B cell (primary cell): ENCODE measurements at regions not wholly inside any gene's neighbourhood (a gene's known extent, or its start where the extent isn't known, plus 50 kb on each side); places are given as distances from the start of the nearest gene placed in this dataset.
"Not testable (repeated sequence)": the region's sequence is repeated elsewhere in the genome, so short reads cannot be mapped to it uniquely, and the experiment has no call there.

Experiments
- ATAC-seq: fragments of 200-7000 bp; cut with Tn5 transposase; one replicate; pipeline ENCODE4 v1.10.0; 2021; ENCODE audit warnings: low read depth, mild to moderate bottlenecking, moderate number of reproducible peaks, moderate library complexity
- CTCF ChIA-PET: fragments of 350-600 bp; sonication (Branson Sonifier 250); formaldehyde crosslinking; loops from one replicate; lab custom pipeline; 2021; ENCODE audit warnings: antibody characterized with exemption, inconsistent platforms; lab: Charles Lee
- POLR2A ChIA-PET: fragments of 350-600 bp; sonication (Branson Sonifier 250); formaldehyde crosslinking; loops from one replicate; lab custom pipeline; 2021; ENCODE audit warnings: antibody characterized with exemption; lab: Charles Lee
- DNase-seq: peaks from one replicate; pipeline ENCODE4 v3.0.0; 2013
- H2AFZ ChIP-seq: 2 replicates; pipeline ENCODE4 v1.6.1; 2012; ENCODE audit warnings: mild to moderate bottlenecking, low read depth, low read length; ENCODE audit not compliant: insufficient read depth, poor library complexity, severe bottlenecking
- H3K27ac ChIP-seq, 2 donors: 1 replicate in 1 of 2; 2 replicates in 1 of 2; pipeline ENCODE4 v1.5.1; 2012 to 2013; ENCODE audit warnings: low read length in 2 of 2, mild to moderate bottlenecking in 2 of 2, moderate library complexity in 1 of 2
- H3K27me3 ChIP-seq, 4 experiments: fragments of 200-600 bp in 1 of 4; sonication (generic) in 1 of 4; replicated peaks in 1 of 4; 1 replicate in 2 of 4; 2 replicates in 2 of 4; pipeline versions ENCODE4 v1.6.1 to v1.7.0; 2013 to 2016; ENCODE audit warnings: low read length in 3 of 4, mild to moderate bottlenecking in 2 of 4, mixed read lengths in 1 of 4, moderate library complexity in 1 of 4; ENCODE audit not compliant: insufficient read depth in 4 of 4, control insufficient read depth in 3 of 4; ENCODE audit errors: control extremely low read depth in 1 of 4
- H3K36me3 ChIP-seq, 2 experiments: replicated peaks in 1 of 2; 1 replicate in 1 of 2; 2 replicates in 1 of 2; pipeline versions ENCODE4 v1.6.1 to v1.7.1; 2013; ENCODE audit warnings: low read length in 1 of 2; ENCODE audit not compliant: insufficient read depth in 2 of 2, control insufficient read depth in 1 of 2; ENCODE audit errors: control extremely low read depth in 1 of 2, extremely low read depth in 1 of 2
- H3K4me1 ChIP-seq, 2 donors: fragments of 200-600 bp in 1 of 2; sonication (generic) in 1 of 2; 1 replicate in 1 of 2; 2 replicates in 1 of 2; pipeline versions ENCODE4 v1.5.1 to v1.6.1; 2013 to 2017; ENCODE audit warnings: low read length in 2 of 2; ENCODE audit not compliant: control insufficient read depth in 2 of 2, insufficient read depth in 2 of 2
- H3K4me2 ChIP-seq: replicated peaks from 2 replicates; pipeline ENCODE3; 2012; ENCODE audit warnings: mild to moderate bottlenecking, low read depth, low read length; ENCODE audit not compliant: poor library complexity, severe bottlenecking
- H3K4me3 ChIP-seq, 5 experiments: fragments of 200-600 bp in 1 of 5; sonication (generic) in 1 of 5; 1 replicate in 3 of 5; 2 replicates in 2 of 5; pipeline versions ENCODE4 v1.5.1 to v1.7.0; 2011 to 2016; ENCODE audit warnings: low read length in 4 of 5, mild to moderate bottlenecking in 4 of 5, low read depth in 2 of 5, control low read depth in 1 of 5, moderate library complexity in 1 of 5; ENCODE audit not compliant: insufficient read depth in 1 of 5; ENCODE audit errors: control extremely low read depth in 1 of 5, extremely low read depth in 1 of 5
- H3K79me2 ChIP-seq: fragments of 200-600 bp; sonication (generic); one replicate; pipeline ENCODE4 v1.6.0; 2016; ENCODE audit warnings: low read length; ENCODE audit not compliant: control insufficient read depth, insufficient read depth
- H3K9ac ChIP-seq: fragments of 200-600 bp; sonication (generic); 2 replicates; pipeline ENCODE4 v1.6.1; 2017; ENCODE audit warnings: mild to moderate bottlenecking, low read length, moderate library complexity
- H3K9me3 ChIP-seq, 3 donors: one replicate each; pipeline versions ENCODE4 v1.6.1 to v1.7.1; 2013; ENCODE audit warnings: low read length in 2 of 3; ENCODE audit not compliant: control insufficient read depth in 2 of 3, insufficient read depth in 1 of 3; ENCODE audit errors: control extremely low read depth in 1 of 3
- H4K20me1 ChIP-seq: 2 replicates; pipeline ENCODE4 v1.6.0; 2012; ENCODE audit warnings: mild to moderate bottlenecking, low read length; ENCODE audit not compliant: insufficient read depth, control insufficient read depth, poor library complexity, severe bottlenecking
- H3K27ac Mint-ChIP-seq: one replicate; pipeline ENCODE4 v1.8.0; 2021; ENCODE audit warnings: mixed read lengths
- H3K27me3 Mint-ChIP-seq: one replicate; pipeline ENCODE4 v1.8.0; 2021; ENCODE audit warnings: mixed read lengths
- H3K4me1 Mint-ChIP-seq: one replicate; pipeline ENCODE4 v1.8.0; 2021; ENCODE audit warnings: mixed read lengths
- H3K4me3 Mint-ChIP-seq: one replicate; pipeline ENCODE4 v1.8.0; 2021; ENCODE audit warnings: mixed read lengths
- H3K9me3 Mint-ChIP-seq: one replicate; pipeline ENCODE4 v1.8.0; 2022; ENCODE audit warnings: mixed read lengths; ENCODE audit not compliant: insufficient read depth
- WGBS: methylation state at CpG from one replicate; pipeline ENCODE4 v1.1.5; 2013; ENCODE audit warnings: missing lambda C conversion rate; ENCODE audit not compliant: insufficient coverage; 5-methylcytosine and 5-hydroxymethylcytosine counted together
- intact Hi-C: fragments of 100-400 bp; cut with micrococcal nuclease; formaldehyde crosslinking; loops from one replicate; pipeline ENCODE4 v1.10.0; 2022

GRCh38 chr7:153989742-153990425 lies 62.3 kb upstream of the DPP6 start:
- ATAC-seq, H3K4me1 Mint-ChIP-seq, H4K20me1 ChIP-seq, H3K36me3 ChIP-seq, H3K27me3 ChIP-seq, H3K4me3 ChIP-seq, POLR2A ChIA-PET, H3K9me3 Mint-ChIP-seq, H3K4me1 ChIP-seq, H3K9ac ChIP-seq, H3K27ac ChIP-seq, H3K27me3 Mint-ChIP-seq, DNase-seq, H3K9me3 ChIP-seq, H3K4me3 Mint-ChIP-seq, intact Hi-C loops, H3K27ac Mint-ChIP-seq, H3K4me2 ChIP-seq, CTCF ChIA-PET, H3K79me2 ChIP-seq, H2AFZ ChIP-seq: not testable (repeated sequence)
- 90% methylated on average over 3 of the region's 11 CpGs for WGBS

- H3K4me2 ChIP-seq, CTCF ChIA-PET, H3K4me3 ChIP-seq, H3K4me1 ChIP-seq, H3K9me3 Mint-ChIP-seq, H2AFZ ChIP-seq, H3K27me3 Mint-ChIP-seq, H3K27ac ChIP-seq, H3K27me3 ChIP-seq, H3K4me3 Mint-ChIP-seq, H3K9me3 ChIP-seq, DNase-seq, H3K4me1 Mint-ChIP-seq, POLR2A ChIA-PET, H3K27ac Mint-ChIP-seq, ATAC-seq, H3K9ac ChIP-seq, intact Hi-C loops, H3K79me2 ChIP-seq, H3K36me3 ChIP-seq, H4K20me1 ChIP-seq: not testable (repeated sequence)
- WGBS, result no CpG with 5 or more reads among the region's 3 CpGs
Measured at GRCh38 chr7:153991471-153991870, 60.7 kb upstream of the DPP6 start.

GRCh38 chr7:153993402-153993801 lies 58.8 kb upstream of the DPP6 start:
- H3K27me3 Mint-ChIP-seq, H3K27ac ChIP-seq, intact Hi-C loops, POLR2A ChIA-PET, H2AFZ ChIP-seq, H3K4me3 ChIP-seq, H3K36me3 ChIP-seq, H3K9me3 Mint-ChIP-seq, H3K27ac Mint-ChIP-seq, H3K4me1 ChIP-seq, H3K27me3 ChIP-seq, DNase-seq, H3K9ac ChIP-seq, H3K4me3 Mint-ChIP-seq, H3K4me1 Mint-ChIP-seq, ATAC-seq, CTCF ChIA-PET, H3K9me3 ChIP-seq, H3K4me2 ChIP-seq, H3K79me2 ChIP-seq, H4K20me1 ChIP-seq: not testable (repeated sequence)
- no CpG with 5 or more reads among the region's 2 CpGs for WGBS

GRCh38 chr7:153998896-153999295 lies 53.3 kb upstream of the DPP6 start:
- H4K20me1 ChIP-seq, H2AFZ ChIP-seq, CTCF ChIA-PET, H3K36me3 ChIP-seq, H3K9me3 ChIP-seq, H3K4me1 Mint-ChIP-seq, H3K27me3 ChIP-seq, H3K79me2 ChIP-seq, H3K27ac Mint-ChIP-seq, H3K4me3 Mint-ChIP-seq, intact Hi-C loops, DNase-seq, H3K27ac ChIP-seq, H3K4me3 ChIP-seq, H3K4me2 ChIP-seq, H3K4me1 ChIP-seq, ATAC-seq, H3K27me3 Mint-ChIP-seq, H3K9ac ChIP-seq, POLR2A ChIA-PET, H3K9me3 Mint-ChIP-seq: not testable (repeated sequence)
- 85% methylated on average over 2 of the region's 4 CpGs for WGBS
